HG02798 (cell line): ENCODE measurements at regions not wholly inside any gene's neighbourhood (a gene's known extent, or its start where the extent isn't known, plus 50 kb on each side); places are given as distances from the start of the nearest gene placed in this dataset.

Experiments used
- ATAC-seq: cut with Tn5 transposase; IDR thresholded peaks from one replicate; pipeline ENCODE4 v1.9.1; 2021; ENCODE audit warnings: mild to moderate bottlenecking; ENCODE audit not compliant: unreplicated experiment, poor library complexity

- ATAC-seq: no peak
These were observed 148.4 kb upstream of the FAM20A start for GRCh38 chr17:68749349-68750207.

- no peak for ATAC-seq
These were observed 147.2 kb upstream of the FAM20A start for GRCh38 chr17:68748381-68748780.

GRCh38 chr17:68740555-68741447, 139.6 kb upstream of the FAM20A start:
- ATAC-seq: no peak

GRCh38 chr17:68737761-68738443, 136.7 kb upstream of the FAM20A start:
- no peak for ATAC-seq

GRCh38 chr17:68734931-68735330, 133.8 kb upstream of the FAM20A start:
- ATAC-seq: no peak

- ATAC-seq: no peak
These were observed 133.2 kb upstream of the FAM20A start for GRCh38 chr17:68734187-68734900.

GRCh38 chr17:68733241-68734176, 132.3 kb upstream of the FAM20A start:
- ATAC-seq: no peak

- no peak for ATAC-seq
These were observed 131.2 kb upstream of the FAM20A start for GRCh38 chr17:68732301-68732749.

- no peak for ATAC-seq
These were observed 130.3 kb upstream of the FAM20A start for GRCh38 chr17:68731465-68731864.

GRCh38 chr17:68719431-68719830, 118.3 kb upstream of the FAM20A start:
- no peak for ATAC-seq

GRCh38 chr17:68718926-68719325, 117.8 kb upstream of the FAM20A start:
- ATAC-seq: no peak

- no peak for ATAC-seq
These were observed 117.3 kb upstream of the FAM20A start for GRCh38 chr17:68718465-68718864.

GRCh38 chr17:68714676-68715075, 113.5 kb upstream of the FAM20A start:
- ATAC-seq: no peak

- ATAC-seq: no peak
These were observed 110.7 kb upstream of the FAM20A start for GRCh38 chr17:68711858-68712257.

- no peak for ATAC-seq
These were observed 109.8 kb upstream of the FAM20A start for GRCh38 chr17:68710976-68711375.

- no peak for ATAC-seq
These were observed 109.0 kb upstream of the FAM20A start for GRCh38 chr17:68710035-68710780.

GRCh38 chr17:68709461-68709860, 108.3 kb upstream of the FAM20A start:
- ATAC-seq: no peak

GRCh38 chr17:68707031-68707430, 105.9 kb upstream of the FAM20A start:
- ATAC-seq: no peak
